ENCODE measurements at regions not wholly inside any gene's neighbourhood (a gene's known extent, or its start where the extent isn't known, plus 50 kb on each side); places are given as distances from the start of the nearest gene placed in this dataset.

- TF ChIP-seq CTCF (conservative IDR thresholded peaks at IDR 0.05; ENCODE audit: low read length) (no peak), EZH2phosphoT487 (IDR thresholded peaks at IDR 0.05; ENCODE audit: borderline replicate concordance, low read depth, low read length) (no peak)
These were observed 711.6 kb upstream of the LRRC4C start for GRCh38 chr11:42171046-42171445.

Data from OCI-LY7 (cell line).